ENCODE measurements at regions not wholly inside any gene's neighbourhood (a gene's known extent, or its start where the extent isn't known, plus 50 kb on each side); places are given as distances from the start of the nearest gene placed in this dataset.

DNA sequence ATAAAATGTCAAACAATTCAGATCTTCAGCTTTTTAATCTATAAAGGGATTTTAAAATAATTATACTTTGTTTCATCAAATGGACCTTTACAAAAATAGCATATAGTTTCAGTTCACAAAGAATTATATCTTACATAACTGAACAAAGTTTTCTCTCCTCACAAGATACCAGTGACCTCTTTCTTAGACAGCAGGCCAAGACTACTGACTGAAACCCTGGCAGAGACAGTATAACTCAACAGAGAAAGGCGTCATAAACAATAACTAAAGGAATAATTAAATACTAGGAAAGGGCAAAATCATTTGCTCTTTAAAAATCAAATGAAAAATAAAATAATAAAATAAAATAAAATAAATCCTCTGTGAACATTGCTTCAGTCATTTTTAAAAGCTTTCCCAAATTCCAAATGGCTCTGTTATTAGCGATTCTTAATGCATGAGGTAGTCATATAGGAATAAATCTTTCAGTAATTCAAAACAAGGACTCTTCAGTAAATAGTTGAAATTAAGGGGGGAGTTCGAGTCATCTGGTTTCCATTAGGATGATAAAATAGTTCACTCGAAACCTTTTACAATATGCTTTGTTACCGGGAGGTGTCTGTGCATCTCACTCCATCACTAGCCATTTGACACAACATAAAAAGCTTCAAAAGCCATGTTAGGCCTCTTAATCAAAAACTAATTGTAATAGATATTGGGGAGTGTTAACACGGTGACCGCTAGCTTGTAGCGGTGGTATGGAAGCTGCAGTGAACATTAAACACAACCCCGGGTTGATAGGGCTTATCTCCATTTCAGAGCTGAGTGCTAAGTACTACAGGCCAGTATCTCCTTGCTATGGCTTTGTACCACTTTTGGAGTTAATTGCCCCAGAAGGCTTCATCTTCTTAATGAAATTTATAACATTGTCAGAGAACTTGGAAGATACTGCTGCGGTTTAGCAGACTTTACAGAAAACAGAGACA is 142.9 kb upstream of the NR2F2 start:
- H3K4me3 ChIP-seq (replicated peaks in 1 of 4; ENCODE audit: control extremely low read depth in 1 of 4, insufficient read depth in 1 of 4, low read depth in 3 of 4, low read length in 4 of 4) = no peak overlapping the region
- no peak for DNase-seq (ENCODE audit: low read depth in 2 of 2)
- H3K36me3 ChIP-seq (ENCODE audit: control insufficient read depth, insufficient read depth, low read length) = no peaks in the 10 kb centered on the region
- TF ChIP-seq EZH2 (IDR thresholded peaks at IDR 0.05; ENCODE audit: low read length, missing control alignments) = no peak
- TF ChIP-seq, protein P1, sequence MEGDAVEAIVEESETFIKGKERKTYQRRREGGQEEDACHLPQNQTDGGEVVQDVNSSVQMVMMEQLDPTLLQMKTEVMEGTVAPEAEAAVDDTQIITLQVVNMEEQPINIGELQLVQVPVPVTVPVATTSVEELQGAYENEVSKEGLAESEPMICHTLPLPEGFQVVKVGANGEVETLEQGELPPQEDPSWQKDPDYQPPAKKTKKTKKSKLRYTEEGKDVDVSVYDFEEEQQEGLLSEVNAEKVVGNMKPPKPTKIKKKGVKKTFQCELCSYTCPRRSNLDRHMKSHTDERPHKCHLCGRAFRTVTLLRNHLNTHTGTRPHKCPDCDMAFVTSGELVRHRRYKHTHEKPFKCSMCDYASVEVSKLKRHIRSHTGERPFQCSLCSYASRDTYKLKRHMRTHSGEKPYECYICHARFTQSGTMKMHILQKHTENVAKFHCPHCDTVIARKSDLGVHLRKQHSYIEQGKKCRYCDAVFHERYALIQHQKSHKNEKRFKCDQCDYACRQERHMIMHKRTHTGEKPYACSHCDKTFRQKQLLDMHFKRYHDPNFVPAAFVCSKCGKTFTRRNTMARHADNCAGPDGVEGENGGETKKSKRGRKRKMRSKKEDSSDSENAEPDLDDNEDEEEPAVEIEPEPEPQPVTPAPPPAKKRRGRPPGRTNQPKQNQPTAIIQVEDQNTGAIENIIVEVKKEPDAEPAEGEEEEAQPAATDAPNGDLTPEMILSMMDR (conservative IDR thresholded peaks at IDR 0.05 in 1 of 2, IDR thresholded peaks at IDR 0.05 in 1 of 2; ENCODE audit: low read depth in 1 of 2, low read length in 2 of 2) = no peak
- no peaks in the 10 kb centered on the region for H4K20me1 ChIP-seq (ENCODE audit: control insufficient read depth, extremely low read depth, insufficient read depth, low read length)
- H3K9me3 ChIP-seq (ENCODE audit: control insufficient read depth, insufficient read depth, low read depth, low read length) = no peaks in the 10 kb centered on the region
- H3K4me1 ChIP-seq (ENCODE audit: control insufficient read depth, extremely low read depth, insufficient read depth, low read length) = peaks cover 1% of the 10 kb centered on the region
- no peak overlapping the region for H3K4me2 ChIP-seq (ENCODE audit: extremely low read depth, insufficient read depth, low read length)
- H3K27ac ChIP-seq (ENCODE audit: insufficient read depth, low read length) = no peak overlapping the region
- no peak overlapping the region for H3K9ac ChIP-seq (ENCODE audit: insufficient read depth, low read length)
- H3K27me3 ChIP-seq (ENCODE audit: control insufficient read depth, insufficient read depth, low read length) = no peaks in the 10 kb centered on the region
- no peaks in the 10 kb centered on the region for H3K79me2 ChIP-seq (ENCODE audit: control insufficient read depth, insufficient read depth, low read length)
- H2AFZ ChIP-seq (ENCODE audit: low read length) = no peak overlapping the region

DNA sequence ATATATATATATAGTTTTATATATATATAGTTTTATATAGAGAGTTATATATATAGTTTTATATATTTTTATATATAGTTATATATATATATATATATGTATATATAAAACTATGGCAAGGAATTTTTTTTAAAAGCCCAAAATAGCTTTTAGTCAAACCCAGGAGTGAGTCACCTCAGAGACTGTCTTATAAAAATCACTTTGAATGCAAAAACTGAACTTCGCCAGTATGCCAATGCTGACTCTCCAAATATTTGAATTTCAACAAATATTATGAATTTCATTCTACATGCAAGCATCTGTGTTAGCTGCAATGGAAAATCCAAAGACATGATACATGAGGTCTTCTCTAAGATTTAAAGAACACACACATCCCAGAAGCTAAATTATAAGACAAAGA is 132.8 kb upstream of the NR2F2 start:
- no peaks in the 10 kb centered on the region for H4K20me1 ChIP-seq (ENCODE audit: control insufficient read depth, extremely low read depth, insufficient read depth, low read length)
- no peak overlapping the region for H3K9ac ChIP-seq (ENCODE audit: insufficient read depth, low read length)
- no peak overlapping the region for H3K4me2 ChIP-seq (ENCODE audit: extremely low read depth, insufficient read depth, low read length)
- TF ChIP-seq EZH2 (IDR thresholded peaks at IDR 0.05; ENCODE audit: low read length, missing control alignments) = no peak
- TF ChIP-seq, protein P1 (conservative IDR thresholded peaks at IDR 0.05 in 1 of 2, IDR thresholded peaks at IDR 0.05 in 1 of 2; ENCODE audit: low read depth in 1 of 2, low read length in 2 of 2) = no peak
- DNase-seq (ENCODE audit: low read depth in 2 of 2) = no peak
- H2AFZ ChIP-seq (ENCODE audit: low read length) = no peak overlapping the region
- H3K4me3 ChIP-seq (replicated peaks in 1 of 4; ENCODE audit: control extremely low read depth in 1 of 4, insufficient read depth in 1 of 4, low read depth in 3 of 4, low read length in 4 of 4) = no peak overlapping the region
- no peak overlapping the region for H3K27ac ChIP-seq (ENCODE audit: insufficient read depth, low read length)
- no peaks in the 10 kb centered on the region for H3K27me3 ChIP-seq (ENCODE audit: control insufficient read depth, insufficient read depth, low read length)
- H3K79me2 ChIP-seq (ENCODE audit: control insufficient read depth, insufficient read depth, low read length) = no peaks in the 10 kb centered on the region
- H3K36me3 ChIP-seq (ENCODE audit: control insufficient read depth, insufficient read depth, low read length) = no peaks in the 10 kb centered on the region
- no peaks in the 10 kb centered on the region for H3K9me3 ChIP-seq (ENCODE audit: control insufficient read depth, insufficient read depth, low read depth, low read length)
- no peaks in the 10 kb centered on the region for H3K4me1 ChIP-seq (ENCODE audit: control insufficient read depth, extremely low read depth, insufficient read depth, low read length)

GRCh38 chr15:96199111-96199510 is 131.4 kb upstream of the NR2F2 start:
- H3K4me2 ChIP-seq (ENCODE audit: extremely low read depth, insufficient read depth, low read length) = no peak overlapping the region
- H3K9ac ChIP-seq (ENCODE audit: insufficient read depth, low read length) = no peak overlapping the region
- no peak overlapping the region for H3K4me3 ChIP-seq (replicated peaks in 1 of 4; ENCODE audit: control extremely low read depth in 1 of 4, insufficient read depth in 1 of 4, low read depth in 3 of 4, low read length in 4 of 4)
- H3K36me3 ChIP-seq (ENCODE audit: control insufficient read depth, insufficient read depth, low read length) = no peaks in the 10 kb centered on the region
- TF ChIP-seq EZH2 (IDR thresholded peaks at IDR 0.05; ENCODE audit: low read length, missing control alignments) = no peak
- TF ChIP-seq, protein P1 (conservative IDR thresholded peaks at IDR 0.05 in 1 of 2, IDR thresholded peaks at IDR 0.05 in 1 of 2; ENCODE audit: low read depth in 1 of 2, low read length in 2 of 2) = no peak
- no peak overlapping the region for H3K27ac ChIP-seq (ENCODE audit: insufficient read depth, low read length)
- no peak overlapping the region for H2AFZ ChIP-seq (ENCODE audit: low read length)
- no peaks in the 10 kb centered on the region for H3K4me1 ChIP-seq (ENCODE audit: control insufficient read depth, extremely low read depth, insufficient read depth, low read length)
- no peaks in the 10 kb centered on the region for H3K9me3 ChIP-seq (ENCODE audit: control insufficient read depth, insufficient read depth, low read depth, low read length)
- H3K79me2 ChIP-seq (ENCODE audit: control insufficient read depth, insufficient read depth, low read length) = no peaks in the 10 kb centered on the region
- H4K20me1 ChIP-seq (ENCODE audit: control insufficient read depth, extremely low read depth, insufficient read depth, low read length) = no peaks in the 10 kb centered on the region
- no peak for DNase-seq (ENCODE audit: low read depth in 2 of 2)
- no peaks in the 10 kb centered on the region for H3K27me3 ChIP-seq (ENCODE audit: control insufficient read depth, insufficient read depth, low read length)

Measured in fibroblast of lung (primary cell).